K562 (cell line): ENCODE measurements at regions not wholly inside any gene's neighbourhood (a gene's known extent, or its start where the extent isn't known, plus 50 kb on each side); places are given as distances from the start of the nearest gene placed in this dataset.

ENCODE experiments used
- ASH1L ChIP-seq: fragments of 450-650 bp; IDR thresholded peaks from 2 replicates; pipeline ENCODE4 v1.6.1; 2018; ENCODE audit warnings: borderline replicate concordance, mild to moderate bottlenecking, low read depth; ENCODE audit not compliant: partially characterized antibody
- ATF1 ChIP-seq, 2 experiments: fragments of 450-650 bp in 1 of 2; IDR thresholded peaks; 2 replicates each; pipeline ENCODE4 v1.6.1; 2016; ENCODE audit warnings: missing compliant biosample characterization in 1 of 2, missing genetic modification characterization in 1 of 2
- C11orf30 ChIP-seq: fragments of 450-650 bp; IDR thresholded peaks from 2 replicates; pipeline ENCODE4 v1.6.1; 2016; ENCODE audit warnings: low read depth, mild to moderate bottlenecking
- CREB3L1 ChIP-seq: fragments of 450-650 bp; IDR thresholded peaks from 2 replicates; pipeline ENCODE4 v1.6.1; 2014; ENCODE audit warnings: low read depth, mild to moderate bottlenecking, moderate library complexity, borderline replicate concordance
- E2F6 ChIP-seq, 2 experiments: IDR thresholded peaks; 2 replicates each; pipeline ENCODE4 v1.6.1; 2011; ENCODE audit warnings: borderline replicate concordance in 1 of 2, control low read depth in 1 of 2, low read depth in 1 of 2, low read length in 1 of 2, mild to moderate bottlenecking in 1 of 2, mixed read lengths in 1 of 2, moderate library complexity in 1 of 2; ENCODE audit not compliant: insufficient read depth in 1 of 2, insufficient read length in 1 of 2, poor library complexity in 1 of 2, severe bottlenecking in 1 of 2; ENCODE audit errors: extremely low read depth in 1 of 2
- ELF2 ChIP-seq: fragments of 250-450 bp; sonication (Bioruptor Pico); IDR thresholded peaks from 2 replicates; pipeline ENCODE4 v1.5.0; 2021; ENCODE audit warnings: mild to moderate bottlenecking
- EP300 ChIP-seq: IDR thresholded peaks from 2 replicates; pipeline ENCODE4 v1.6.1; 2012; ENCODE audit warnings: low read length, improper control_type of control experiment
- ERF ChIP-seq: fragments of 450-650 bp; formaldehyde crosslinking; IDR thresholded peaks from 2 replicates; pipeline ENCODE4 v1.4.0; 2020; ENCODE audit warnings: mild to moderate bottlenecking, mixed read lengths
- HIVEP1 ChIP-seq: fragments of 250-450 bp; sonication (Bioruptor Pico); IDR thresholded peaks from 2 replicates; pipeline ENCODE4 v1.4.0; 2020; ENCODE audit warnings: mild to moderate bottlenecking
- MAZ ChIP-seq, 2 experiments: fragments of 450-650 bp in 1 of 2; sonication (generic) in 1 of 2; formaldehyde crosslinking; IDR thresholded peaks in 1 of 2; conservative IDR thresholded peaks in 1 of 2; 2 replicates each; pipeline versions ENCODE4 v1.4.0 to v1.5.0; 2020; ENCODE audit warnings: mild to moderate bottlenecking in 1 of 2, missing genetic modification reagents in 1 of 2
- NRF1 ChIP-seq, 2 experiments: fragments of 450-650 bp; IDR thresholded peaks in 1 of 2; conservative IDR thresholded peaks in 1 of 2; 2 replicates each; pipeline ENCODE4 v1.6.1; 2014; ENCODE audit warnings: mild to moderate bottlenecking in 2 of 2
- PYGO2 ChIP-seq: fragments of 450-650 bp; IDR thresholded peaks from 2 replicates; pipeline ENCODE4 v1.6.1; 2016; ENCODE audit warnings: mild to moderate bottlenecking, missing genetic modification characterization, moderate library complexity, missing compliant biosample characterization
- SMAD4 ChIP-seq: fragments of 250-450 bp; sonication (Bioruptor Pico); conservative IDR thresholded peaks from 2 replicates; pipeline ENCODE4 v1.8.0; 2021; ENCODE audit warnings: inconsistent platforms, mild to moderate bottlenecking, moderate library complexity
- SPI1 ChIP-seq: IDR thresholded peaks from 2 replicates; pipeline ENCODE4 v1.6.1; 2011; ENCODE audit warnings: low read depth, low read length, control low read depth, borderline replicate concordance
- TCF7L2 ChIP-seq: fragments of 150-350 bp; IDR thresholded peaks from 2 replicates; pipeline ENCODE4 v1.6.1; 2016; ENCODE audit warnings: low read depth, mild to moderate bottlenecking, low read length, moderate library complexity
- ZC3H8 ChIP-seq: fragments of 450-650 bp; IDR thresholded peaks from 2 replicates; pipeline ENCODE4 v1.6.1; 2017
- ZNF217 ChIP-seq: sonication (generic); formaldehyde crosslinking; IDR thresholded peaks from 2 replicates; pipeline ENCODE4 v1.8.0; 2022; ENCODE audit warnings: mild to moderate bottlenecking, missing genetic modification reagents
- ZNF23 ChIP-seq: fragments of 250-450 bp; sonication (Bioruptor Pico); IDR thresholded peaks from 2 replicates; pipeline ENCODE4 v1.4.0; 2020; ENCODE audit warnings: mild to moderate bottlenecking
- ZNF41 ChIP-seq: fragments of 250-450 bp; sonication (Bioruptor Pico); conservative IDR thresholded peaks from 2 replicates; pipeline ENCODE4 v1.4.0; 2020; ENCODE audit warnings: mild to moderate bottlenecking
- ZNF584 ChIP-seq: fragments of 200-800 bp; sonication (Bioruptor generic); IDR thresholded peaks from 2 replicates; pipeline ENCODE4 v1.6.1; 2016; ENCODE audit warnings: low read depth, mild to moderate bottlenecking, missing genetic modification characterization, missing compliant biosample characterization
- ZNF609 ChIP-seq: sonication (generic); formaldehyde crosslinking; IDR thresholded peaks from 2 replicates; pipeline ENCODE4 v1.8.1; 2023; ENCODE audit warnings: missing genetic modification reagents, mild to moderate bottlenecking, borderline replicate concordance
- ZNF79 ChIP-seq: fragments of 250-450 bp; sonication (Bioruptor Pico); IDR thresholded peaks from 2 replicates; pipeline ENCODE4 v1.4.0; 2020; ENCODE audit warnings: low read depth, mild to moderate bottlenecking, moderate library complexity

GRCh38 chr11:46210133-46210636 lies 67.3 kb upstream of the CREB3L1 start (continued):
- no peak for TF ChIP-seq ZNF609 (CRISPR knock-in tag)
- no peak for TF ChIP-seq SPI1
- TF ChIP-seq PYGO2 (tag) = no peak
- TF ChIP-seq ZNF217 (CRISPR knock-in tag) = no peak
- no peak for TF ChIP-seq ATF1 (CRISPR knock-in tag; IDR thresholded peaks at IDR 0.05)
- TF ChIP-seq ATF1 (tag; IDR thresholded peaks at IDR 0.05) = no peak
- no peak for TF ChIP-seq MAZ (CRISPR knock-in tag; conservative IDR thresholded peaks at IDR 0.05 in 1 of 2, IDR thresholded peaks at IDR 0.05 in 1 of 2)
- no peak for TF ChIP-seq TCF7L2
- TF ChIP-seq ASH1L = no peak
- TF ChIP-seq ZC3H8 = no peak
- no peak for TF ChIP-seq ZNF79 (CRISPR knock-in tag)
- no peak for TF ChIP-seq CREB3L1
- 0 out of 2 replicates have a peak, but pooled peaks have one; percentile 77 for TF ChIP-seq ZNF584 (CRISPR knock-in tag)
- TF ChIP-seq HIVEP1 = no peak
- TF ChIP-seq NRF1 (conservative IDR thresholded peaks at IDR 0.05 in 1 of 2, IDR thresholded peaks at IDR 0.05 in 1 of 2) = no peak
- no peak for TF ChIP-seq ZNF41 (CRISPR knock-in tag)
- TF ChIP-seq SMAD4 (CRISPR knock-in tag) = no peak
- TF ChIP-seq ZNF23 (CRISPR knock-in tag) = no peak
- TF ChIP-seq C11orf30 = peak; percentile 6; the same call in 1 of the 2 replicates
- no peak for TF ChIP-seq E2F6 (IDR thresholded peaks at IDR 0.05; ENCODE audit: borderline replicate concordance in 1 of 2, extremely low read depth in 1 of 2, insufficient read depth in 1 of 2, insufficient read length in 1 of 2, low read depth in 1 of 2, low read length in 1 of 2, poor library complexity in 1 of 2, severe bottlenecking in 1 of 2)
- no peak for TF ChIP-seq ERF (CRISPR knock-in tag)
- no peak for TF ChIP-seq ELF2 (CRISPR knock-in tag)
- no peak for TF ChIP-seq EP300
